OCI-LY3 (cell line): ENCODE measurements at regions not wholly inside any gene's neighbourhood (a gene's known extent, or its start where the extent isn't known, plus 50 kb on each side); places are given as distances from the start of the nearest gene placed in this dataset.

Experiments
- EZH2phosphoT487 ChIP-seq: fragments of 200-600 bp; shearing (Covaris generic); IDR thresholded peaks from 2 replicates; pipeline ENCODE4 v1.6.1; 2018; ENCODE audit warnings: antibody characterized with exemption, mixed run types, low read depth
- TF ChIP-seq, protein P1 (sequence below): fragments of 200-600, 300-600 bp; sonication (generic); IDR thresholded peaks from 2 replicates; pipeline ENCODE4 v1.5.1; 2014; ENCODE audit warnings: antibody characterized with exemption, low read length, low read depth

- TF ChIP-seq, protein P1, sequence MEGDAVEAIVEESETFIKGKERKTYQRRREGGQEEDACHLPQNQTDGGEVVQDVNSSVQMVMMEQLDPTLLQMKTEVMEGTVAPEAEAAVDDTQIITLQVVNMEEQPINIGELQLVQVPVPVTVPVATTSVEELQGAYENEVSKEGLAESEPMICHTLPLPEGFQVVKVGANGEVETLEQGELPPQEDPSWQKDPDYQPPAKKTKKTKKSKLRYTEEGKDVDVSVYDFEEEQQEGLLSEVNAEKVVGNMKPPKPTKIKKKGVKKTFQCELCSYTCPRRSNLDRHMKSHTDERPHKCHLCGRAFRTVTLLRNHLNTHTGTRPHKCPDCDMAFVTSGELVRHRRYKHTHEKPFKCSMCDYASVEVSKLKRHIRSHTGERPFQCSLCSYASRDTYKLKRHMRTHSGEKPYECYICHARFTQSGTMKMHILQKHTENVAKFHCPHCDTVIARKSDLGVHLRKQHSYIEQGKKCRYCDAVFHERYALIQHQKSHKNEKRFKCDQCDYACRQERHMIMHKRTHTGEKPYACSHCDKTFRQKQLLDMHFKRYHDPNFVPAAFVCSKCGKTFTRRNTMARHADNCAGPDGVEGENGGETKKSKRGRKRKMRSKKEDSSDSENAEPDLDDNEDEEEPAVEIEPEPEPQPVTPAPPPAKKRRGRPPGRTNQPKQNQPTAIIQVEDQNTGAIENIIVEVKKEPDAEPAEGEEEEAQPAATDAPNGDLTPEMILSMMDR, result no peak
- no peak for TF ChIP-seq EZH2phosphoT487
Measured at GRCh38 chr11:70944141-70944540, 308.2 kb downstream of the SHANK2 start.
